Upper lobe of left lung (tissue), 6 donors: ENCODE measurements at regions not wholly inside any gene's neighbourhood (a gene's known extent, or its start where the extent isn't known, plus 50 kb on each side); places are given as distances from the start of the nearest gene placed in this dataset.

ENCODE experiments used
- ATAC-seq, 2 donors: fragments of 200-7000 bp; cut with Tn5 transposase; one replicate each; pipeline ENCODE4 v1.9.1; 2022; ENCODE audit warnings: mild to moderate bottlenecking in 2 of 2, moderate library complexity in 2 of 2; ENCODE audit not compliant: low FRiP score in 2 of 2
- DNase-seq, 2 donors: peaks; one replicate each; pipeline ENCODE4 v3.0.0-alpha.2; 2019 to 2020
- H3K27ac ChIP-seq, 4 donors: fragments of 200-600 bp; sonication (generic); one replicate each; pipeline ENCODE4 v1.5.1; 2016 to 2019
- H3K27me3 ChIP-seq, 4 donors: fragments of 200-600 bp; sonication (generic); one replicate each; pipeline ENCODE4 v1.5.1; 2017 to 2019
- H3K36me3 ChIP-seq, 4 donors: fragments of 200-600 bp; sonication (generic); one replicate each; pipeline ENCODE4 v1.5.1; 2016 to 2019
- H3K4me1 ChIP-seq, 4 donors: fragments of 200-600 bp; sonication (generic); one replicate each; pipeline ENCODE4 v1.5.1; 2018 to 2019
- H3K4me3 ChIP-seq, 4 donors: fragments of 200-600 bp; sonication (generic); one replicate each; pipeline ENCODE4 v1.5.1; 2017 to 2019; ENCODE audit warnings: mild to moderate bottlenecking in 2 of 4, moderate library complexity in 1 of 4
- H3K9me3 ChIP-seq, 4 donors: fragments of 200-600 bp; sonication (generic); one replicate each; pipeline ENCODE4 v1.5.1; 2018 to 2019
- CTCF ChIP-seq, 6 experiments: fragments of 450-650 bp in 4 of 6; fragments of 200-600 bp in 2 of 6; sonication (generic) in 2 of 6; IDR thresholded peaks; one replicate each; pipeline ENCODE4 v1.5.1; 2016 to 2019; ENCODE audit warnings: antibody characterized with exemption in 6 of 6
- EP300 ChIP-seq, 4 donors: sonication (generic); formaldehyde crosslinking; IDR thresholded peaks; one replicate each; pipeline ENCODE4 v1.5.1; 2017; ENCODE audit warnings: antibody characterized with exemption in 4 of 4, control low read depth in 2 of 4
- POLR2A ChIP-seq, 4 donors: fragments of 450-650 bp; IDR thresholded peaks; one replicate each; pipeline ENCODE4 v1.5.1; 2016 to 2017; ENCODE audit warnings: antibody characterized with exemption in 4 of 4, mild to moderate bottlenecking in 2 of 4
- POLR2AphosphoS5 ChIP-seq, 2 donors: sonication (generic); formaldehyde crosslinking; IDR thresholded peaks; one replicate each; pipeline ENCODE4 v1.5.1; 2017; ENCODE audit warnings: antibody characterized with exemption in 2 of 2
- WGBS, 2 donors: methylation state at CpG; one replicate each; pipeline ENCODE4 v1.1.5; 2017 to 2018; 5-methylcytosine and 5-hydroxymethylcytosine counted together
- donor health status: DM: no; HTN: no; CAD: no; lungs with moderate emphysema.
- donor health status: DM: no; HTN: yes; CAD: no; lungs with severe emphysema.

- TF ChIP-seq EP300 (IDR thresholded peaks at IDR 0.05) (no peak), POLR2A (IDR thresholded peaks at IDR 0.05) (no peak), CTCF (IDR thresholded peaks at IDR 0.05) (no peak), POLR2AphosphoS5 (IDR thresholded peaks at IDR 0.05) (no peak)
- Histone ChIP-seq H3K4me3 (no peak overlapping the region), H3K4me1 (peaks cover 0 to 3% (median 0%) of the 10 kb centered on the region in 4 donors), H3K27ac (no peak overlapping the region), H3K9me3 (no peaks in the 10 kb centered on the region), H3K36me3 (no peaks in the 10 kb centered on the region), H3K27me3 (no peaks in the 10 kb centered on the region)
- 82 to 90% methylated on average over 10 of the region's 10 CpGs for WGBS, 2 donors
- DNase-seq (no peak), ATAC-seq (no peak)
Observed at GRCh38 chr13:99751517-99752199, 219.9 kb downstream of the ZIC5 start.

- ATAC-seq = no peak
Observed at GRCh38 chr13:99750951-99751350, 220.6 kb downstream of the ZIC5 start.

DNA sequence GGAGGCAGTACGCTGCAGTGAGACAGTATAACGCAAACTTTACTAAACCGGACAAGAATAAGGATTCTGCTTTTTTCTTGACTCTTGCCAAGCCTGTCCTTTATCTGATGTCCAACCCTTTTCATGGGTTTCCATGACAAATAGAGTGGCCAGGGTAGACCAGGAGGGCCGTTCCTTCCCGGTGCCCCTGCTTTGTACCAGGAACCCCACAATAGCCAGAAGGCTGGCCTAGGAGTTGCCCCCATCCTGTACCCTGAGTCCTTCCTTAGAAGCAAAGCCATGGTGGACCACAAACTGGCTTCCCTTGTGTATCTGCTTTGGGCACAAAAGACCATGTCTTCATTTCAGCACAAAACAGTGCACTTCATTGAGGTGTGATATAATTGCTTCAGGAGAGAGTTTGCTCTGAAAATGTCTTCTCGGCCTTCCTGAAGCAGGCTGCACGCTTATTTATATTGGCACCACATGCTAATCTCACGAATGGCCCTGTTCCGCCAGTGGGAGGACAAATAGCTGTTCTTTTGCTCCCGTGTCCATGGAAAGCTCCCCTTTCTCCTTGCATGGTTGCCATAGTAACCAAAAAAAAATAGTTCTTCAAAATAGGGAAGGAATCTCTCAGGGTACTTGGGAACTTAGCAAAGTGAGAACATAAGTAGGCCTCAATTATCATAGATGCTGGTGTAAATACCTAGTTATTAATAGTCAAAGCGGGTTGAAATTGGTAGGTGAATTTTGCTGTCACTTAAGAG, 222.1 kb downstream of the ZIC5 start:
- 86 to 87% methylated on average over 11 of the region's 11 CpGs for WGBS, 2 donors
- H3K27me3 ChIP-seq = no peaks in the 10 kb centered on the region
- no peak for ATAC-seq

More at GRCh38 chr13:99750951-99751350, 220.6 kb downstream of the ZIC5 start:
- H3K27ac ChIP-seq = no peak overlapping the region
- H3K4me1 ChIP-seq = peaks cover 0 to 3% (median 0%) of the 10 kb centered on the region in 4 donors
- no peaks in the 10 kb centered on the region for H3K9me3 ChIP-seq
- 98 to 99% methylated on average over 8 of the region's 8 CpGs for WGBS, 2 donors
- H3K4me3 ChIP-seq = no peak overlapping the region
- no peaks in the 10 kb centered on the region for H3K36me3 ChIP-seq
- TF ChIP-seq EP300 (IDR thresholded peaks at IDR 0.05) (no peak), POLR2AphosphoS5 (IDR thresholded peaks at IDR 0.05) (no peak), POLR2A (IDR thresholded peaks at IDR 0.05) (no peak), CTCF (IDR thresholded peaks at IDR 0.05) (no peak)
- H3K27me3 ChIP-seq = no peaks in the 10 kb centered on the region
- DNase-seq = no peak

DNA sequence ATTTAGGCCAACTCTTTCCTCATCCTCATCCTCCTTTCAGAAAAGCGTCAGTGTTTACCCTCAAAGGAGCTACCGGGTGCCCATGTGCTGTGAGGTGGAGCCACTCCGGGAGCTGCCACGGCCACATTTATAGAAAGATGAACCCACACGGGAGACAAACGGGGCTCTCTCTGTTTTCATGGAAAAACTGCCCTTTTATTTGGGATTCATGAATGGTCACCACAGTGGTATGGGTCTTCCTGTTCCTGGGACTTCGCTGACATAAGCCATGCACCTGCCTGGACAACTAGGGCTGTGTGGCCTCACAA, 224.2 kb downstream of the ZIC5 start:
- TF ChIP-seq CTCF (IDR thresholded peaks at IDR 0.05) (no peak), EP300 (IDR thresholded peaks at IDR 0.05) (no peak), POLR2A (IDR thresholded peaks at IDR 0.05) (no peak), POLR2AphosphoS5 (IDR thresholded peaks at IDR 0.05) (no peak)
- H3K4me3 ChIP-seq = no peak overlapping the region

More for the DNA sequence above, 222.1 kb downstream of the ZIC5 start:
- no peak for DNase-seq
- H3K4me3 ChIP-seq = no peak overlapping the region
- no peak overlapping the region for H3K27ac ChIP-seq
- H3K4me1 ChIP-seq = peaks cover 0 to 3% (median 0%) of the 10 kb centered on the region in 4 donors
- TF ChIP-seq EP300 (IDR thresholded peaks at IDR 0.05) (no peak), POLR2A (IDR thresholded peaks at IDR 0.05) (no peak), CTCF (IDR thresholded peaks at IDR 0.05) (no peak), POLR2AphosphoS5 (IDR thresholded peaks at IDR 0.05) (no peak)
- H3K36me3 ChIP-seq = no peaks in the 10 kb centered on the region
- H3K9me3 ChIP-seq = no peaks in the 10 kb centered on the region

More for the DNA sequence above, 224.2 kb downstream of the ZIC5 start:
- WGBS, 2 donors = 65% methylated on average over 7 of the region's 7 CpGs
- Histone ChIP-seq H3K4me1 (no peaks in the 10 kb centered on the region), H3K36me3 (no peaks in the 10 kb centered on the region), H3K27me3 (no peaks in the 10 kb centered on the region), H3K9me3 (no peaks in the 10 kb centered on the region), H3K27ac (no peak overlapping the region)
- ATAC-seq = no peak
- no peak for DNase-seq
